ENCODE measurements at regions not wholly inside any gene's neighbourhood (a gene's known extent, or its start where the extent isn't known, plus 50 kb on each side); places are given as distances from the start of the nearest gene placed in this dataset.

DNA sequence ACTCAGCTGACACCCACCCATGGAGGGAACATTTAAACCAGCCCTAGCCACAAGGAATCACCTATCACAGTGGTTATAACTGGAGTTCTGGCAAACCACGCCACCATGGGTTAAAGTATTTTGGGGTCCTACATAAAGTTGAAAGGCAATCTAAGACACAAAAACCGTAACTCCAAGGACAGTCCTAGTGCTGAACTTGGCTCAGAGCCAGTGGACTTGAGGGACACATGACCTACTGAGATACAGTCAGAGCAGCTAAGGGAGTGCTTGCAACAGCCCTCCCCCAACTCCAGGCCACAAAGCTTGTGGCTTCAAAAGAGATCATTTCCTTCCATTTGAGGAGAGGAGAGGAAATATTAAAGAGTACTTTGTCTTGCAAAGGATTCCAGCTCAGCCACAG, 300.5 kb downstream of the FGF13 start:
- TF ChIP-seq, protein P1, sequence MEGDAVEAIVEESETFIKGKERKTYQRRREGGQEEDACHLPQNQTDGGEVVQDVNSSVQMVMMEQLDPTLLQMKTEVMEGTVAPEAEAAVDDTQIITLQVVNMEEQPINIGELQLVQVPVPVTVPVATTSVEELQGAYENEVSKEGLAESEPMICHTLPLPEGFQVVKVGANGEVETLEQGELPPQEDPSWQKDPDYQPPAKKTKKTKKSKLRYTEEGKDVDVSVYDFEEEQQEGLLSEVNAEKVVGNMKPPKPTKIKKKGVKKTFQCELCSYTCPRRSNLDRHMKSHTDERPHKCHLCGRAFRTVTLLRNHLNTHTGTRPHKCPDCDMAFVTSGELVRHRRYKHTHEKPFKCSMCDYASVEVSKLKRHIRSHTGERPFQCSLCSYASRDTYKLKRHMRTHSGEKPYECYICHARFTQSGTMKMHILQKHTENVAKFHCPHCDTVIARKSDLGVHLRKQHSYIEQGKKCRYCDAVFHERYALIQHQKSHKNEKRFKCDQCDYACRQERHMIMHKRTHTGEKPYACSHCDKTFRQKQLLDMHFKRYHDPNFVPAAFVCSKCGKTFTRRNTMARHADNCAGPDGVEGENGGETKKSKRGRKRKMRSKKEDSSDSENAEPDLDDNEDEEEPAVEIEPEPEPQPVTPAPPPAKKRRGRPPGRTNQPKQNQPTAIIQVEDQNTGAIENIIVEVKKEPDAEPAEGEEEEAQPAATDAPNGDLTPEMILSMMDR (IDR thresholded peaks at IDR 0.05): no peak
- no peak for TF ChIP-seq POLR2A (IDR thresholded peaks at IDR 0.05)

Data from breast epithelium (tissue), 3 donors.